Stimulated activated CD8-positive, alpha-beta memory T cell treated with anti-CD3 and anti-CD28 coated beads, Interleukin-12 subunit alpha, Interleukin-12 subunit beta, amount 100 ng/mL, for 24 hours (primary cell): ENCODE measurements at regions not wholly inside any gene's neighbourhood (a gene's known extent, or its start where the extent isn't known, plus 50 kb on each side); places are given as distances from the start of the nearest gene placed in this dataset.
"Not testable (repeated sequence)": the region's sequence is repeated elsewhere in the genome, so short reads cannot be mapped to it uniquely, and the experiment has no call there.

ENCODE experiments used
- DNase-seq: peaks from one replicate; pipeline ENCODE4 v3.0.0-alpha.2; 2020; ENCODE audit errors: extremely low read depth

- DNase-seq: no peak
These were observed 580.4 kb downstream of the UQCRFS1 start for GRCh38 chr19:28632371-28633080.

DNA sequence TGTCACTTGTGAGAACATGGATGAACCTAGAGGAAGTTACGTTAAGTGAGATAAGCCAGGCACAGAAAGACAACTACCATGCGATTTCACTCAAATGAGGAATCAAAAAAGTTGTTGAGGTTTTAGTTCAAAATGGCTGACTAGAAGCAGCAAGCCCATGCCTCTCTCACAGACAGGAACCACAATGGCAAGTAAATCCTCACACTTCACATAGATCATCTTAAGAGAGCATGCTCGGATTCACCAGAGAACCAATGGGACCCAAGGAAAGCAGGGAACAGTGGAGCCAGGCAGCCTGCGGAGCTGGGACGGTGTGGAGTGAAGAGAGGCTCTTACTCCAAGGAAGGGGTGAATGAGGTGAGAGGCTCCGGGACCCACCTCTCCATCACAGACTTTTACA lies 581.0 kb downstream of the UQCRFS1 start:
- no peak for DNase-seq

DNA sequence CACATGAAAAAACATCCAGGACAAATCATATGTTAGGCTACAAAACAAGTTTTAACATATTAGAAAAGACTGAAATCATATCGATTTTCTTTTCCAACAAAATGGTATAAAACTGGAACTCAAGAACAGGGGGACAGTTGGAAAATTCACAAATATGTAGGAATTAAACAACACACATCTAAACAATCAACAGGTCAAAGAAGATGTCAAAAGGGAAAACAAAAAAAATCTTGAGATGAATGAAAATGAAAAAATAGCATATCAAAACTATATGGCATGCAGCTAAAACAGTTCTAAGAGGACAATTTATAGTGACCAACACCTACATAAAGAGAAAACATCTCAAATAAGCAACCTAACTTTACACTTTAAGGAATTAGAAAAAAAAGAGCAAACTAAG lies 585.3 kb downstream of the UQCRFS1 start:
- no peak for DNase-seq

- DNase-seq: not testable (repeated sequence)
These were observed 586.5 kb downstream of the UQCRFS1 start for GRCh38 chr19:28626407-28626806.

- DNase-seq: no peak
These were observed 593.0 kb downstream of the UQCRFS1 start for GRCh38 chr19:28619816-28620429.

DNA sequence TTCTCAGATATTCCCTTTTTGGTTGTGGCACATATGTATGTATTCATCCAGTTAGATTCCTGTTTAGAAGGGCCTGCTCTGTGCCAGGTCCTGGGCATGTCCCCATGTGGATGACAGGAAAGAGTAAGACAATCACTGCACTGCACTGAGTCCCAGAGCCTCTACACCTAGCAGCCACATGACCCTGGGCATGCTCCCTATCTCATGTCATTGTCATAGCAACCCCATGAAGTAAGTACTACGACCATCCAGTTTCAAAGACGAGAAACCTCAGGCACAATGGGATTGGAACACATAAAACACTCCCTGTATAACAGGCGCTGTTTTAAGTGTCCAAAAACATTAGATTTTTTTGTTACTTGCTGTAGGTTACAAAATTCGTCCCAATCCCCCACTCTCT lies 594.4 kb downstream of the UQCRFS1 start:
- no peak for DNase-seq

DNA sequence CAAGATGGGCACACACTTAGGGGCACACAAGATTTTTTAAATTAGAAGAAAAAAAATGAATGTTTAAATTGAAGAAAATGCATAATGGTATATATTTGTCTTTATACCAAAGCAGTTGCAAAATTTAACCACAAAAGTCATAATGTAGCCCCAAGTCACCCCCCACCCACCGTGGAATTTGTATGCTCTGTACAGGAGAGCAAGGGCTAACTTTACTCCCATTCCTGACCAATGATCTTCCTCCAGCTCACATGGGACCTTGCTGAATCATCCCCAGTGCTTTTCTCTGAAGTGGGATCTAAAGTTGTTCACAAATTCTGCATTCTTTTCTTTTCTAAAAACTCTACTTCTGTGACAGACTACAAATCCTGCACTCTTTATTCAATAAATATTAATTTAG lies 597.0 kb downstream of the UQCRFS1 start:
- no peak for DNase-seq

- DNase-seq: no peak
These were observed 597.4 kb downstream of the UQCRFS1 start for GRCh38 chr19:28615546-28615916.

- DNase-seq: no peak
These were observed 598.1 kb downstream of the UQCRFS1 start for GRCh38 chr19:28614634-28615545.

DNA sequence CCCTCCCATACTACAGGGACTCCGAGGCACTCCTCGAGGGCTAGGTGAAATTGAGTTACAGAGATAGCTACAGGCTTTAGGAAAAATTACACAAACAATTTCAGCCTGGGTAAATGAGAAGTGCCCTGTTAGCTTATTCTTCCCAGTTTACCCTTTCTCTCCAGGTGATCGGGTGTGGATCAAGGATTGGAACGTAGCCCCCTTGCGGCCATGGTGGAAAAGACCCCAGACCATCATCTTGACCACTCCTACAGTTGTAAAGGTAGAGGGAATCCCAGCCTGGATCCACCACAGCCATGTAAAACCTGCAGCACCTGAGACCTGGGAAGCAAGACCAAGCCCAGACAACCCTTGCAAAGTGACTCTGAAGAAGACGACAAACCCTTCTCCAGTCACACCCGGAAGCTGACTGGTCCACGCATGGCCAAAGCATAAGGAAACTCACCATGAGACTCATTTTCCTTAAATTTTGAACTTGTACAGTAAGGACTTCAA lies 600.6 kb downstream of the UQCRFS1 start:
- no peak for DNase-seq

- DNase-seq: not testable (repeated sequence)
These were observed 601.6 kb downstream of the UQCRFS1 start for GRCh38 chr19:28611227-28611914.

DNA sequence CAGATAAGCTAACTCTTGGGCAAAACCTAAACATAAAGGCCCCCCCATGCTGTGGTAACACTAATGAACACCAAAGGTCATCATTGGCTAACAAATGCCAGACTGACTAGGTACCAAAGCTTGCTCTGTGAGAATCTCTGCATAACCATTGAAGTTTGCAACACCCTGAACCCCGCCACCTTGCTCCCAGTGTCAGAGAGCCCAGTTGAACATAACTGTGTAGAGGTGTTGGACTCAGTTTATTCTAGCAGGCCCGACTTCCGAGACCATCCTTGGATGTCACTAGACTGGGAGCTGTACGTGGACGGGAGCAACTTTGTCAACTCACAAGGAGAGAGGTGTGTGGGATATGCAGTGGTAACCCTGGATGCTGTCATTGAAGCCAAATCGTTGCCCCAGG lies 602.2 kb downstream of the UQCRFS1 start:
- no peak for DNase-seq

GRCh38 chr19:28609944-28610343 lies 603.0 kb downstream of the UQCRFS1 start:
- no peak for DNase-seq

DNA sequence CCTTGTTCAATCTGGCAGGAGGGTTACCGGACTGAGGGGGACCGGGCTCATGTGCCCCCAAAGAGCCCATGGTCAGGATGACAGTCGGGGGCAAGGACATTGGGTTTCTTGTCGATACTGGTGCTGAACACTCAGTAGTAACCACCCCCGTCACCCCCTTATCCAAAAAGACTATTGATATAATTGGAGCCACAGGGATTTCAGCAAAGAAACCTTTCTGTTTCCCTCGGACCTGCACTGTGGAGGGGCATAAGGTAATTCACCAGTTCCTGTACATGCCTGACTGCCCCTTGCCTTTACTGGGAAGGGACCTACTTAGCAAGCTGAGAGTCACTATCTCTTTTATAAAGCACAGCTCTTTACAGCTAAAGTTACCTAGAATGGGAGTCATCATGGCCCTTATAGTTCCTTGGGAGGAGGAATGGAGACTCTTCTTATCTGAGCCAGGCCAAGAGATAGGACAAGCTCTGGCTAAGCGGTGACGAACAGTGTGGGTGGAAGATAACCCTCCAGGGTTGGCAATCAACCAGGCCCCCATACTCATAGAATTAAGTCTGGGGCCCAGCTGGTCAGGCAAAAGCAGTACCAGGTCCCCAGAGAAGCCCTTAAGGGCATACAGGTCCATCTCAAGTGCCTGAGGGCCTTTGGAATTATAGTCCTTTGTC lies 603.7 kb downstream of the UQCRFS1 start:
- no peak for DNase-seq

DNA sequence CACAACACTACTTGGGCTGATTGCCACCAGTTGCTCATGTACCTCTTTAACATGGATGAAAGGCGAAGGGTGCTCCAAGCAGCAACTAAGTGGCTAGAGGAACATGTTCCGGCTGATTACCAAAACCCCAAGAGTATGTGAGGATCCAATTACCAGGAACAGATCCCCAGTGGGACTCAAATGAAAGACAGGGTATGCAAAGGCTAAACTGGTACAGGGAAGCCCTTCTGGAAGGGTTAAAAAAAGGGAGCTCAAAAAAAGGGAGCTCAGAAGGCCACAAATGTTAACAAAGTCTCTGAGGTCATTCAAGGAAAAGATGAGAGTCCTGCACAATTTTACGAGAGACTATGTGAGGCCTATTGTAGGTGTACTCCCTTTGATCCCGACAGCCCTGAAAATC lies 604.7 kb downstream of the UQCRFS1 start:
- no peak for DNase-seq

- DNase-seq: no peak
These were observed 605.8 kb downstream of the UQCRFS1 start for GRCh38 chr19:28607066-28607583.

DNA sequence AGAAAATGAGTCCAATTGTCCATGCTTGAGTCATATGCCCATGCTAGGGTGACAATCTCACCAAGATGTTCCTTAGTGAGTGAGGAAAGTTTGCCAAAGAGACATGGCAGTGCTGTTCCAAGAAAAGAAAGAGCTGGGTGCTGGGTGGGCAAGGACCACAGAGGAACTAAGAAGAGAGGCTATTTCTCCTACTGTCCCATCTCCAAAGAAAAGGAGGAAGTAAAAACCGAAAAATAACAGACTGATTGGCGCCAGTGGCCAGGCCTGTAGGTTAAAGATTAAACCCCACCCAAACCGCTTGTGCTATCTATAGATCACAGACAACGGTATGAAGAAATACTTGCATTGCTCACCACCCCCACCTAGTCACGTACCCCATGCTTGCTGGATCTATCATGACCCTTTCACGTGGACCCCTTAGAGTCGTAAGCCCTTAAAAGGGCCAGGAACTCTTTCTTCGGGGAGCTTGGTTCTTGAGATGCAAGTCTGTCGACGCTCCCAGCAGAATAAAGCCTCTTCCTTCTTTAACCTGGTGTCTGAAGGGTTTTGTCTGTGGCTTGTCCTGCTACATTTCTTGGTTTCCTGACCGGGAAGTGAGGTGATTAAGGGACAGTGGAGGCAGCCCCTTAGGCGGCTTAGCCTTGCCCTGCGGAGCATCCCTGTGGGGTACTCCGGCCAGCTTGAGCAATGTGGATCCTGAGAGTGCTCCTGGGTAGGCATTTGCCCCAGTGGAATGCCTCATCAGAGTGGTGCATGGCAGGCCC lies 606.5 kb downstream of the UQCRFS1 start:
- no peak for DNase-seq

- no peak for DNase-seq
These were observed 607.3 kb downstream of the UQCRFS1 start for GRCh38 chr19:28605501-28606268.

GRCh38 chr19:28603453-28603852 lies 609.5 kb downstream of the UQCRFS1 start:
- DNase-seq: no peak
